HG02981 (cell line): ENCODE measurements at regions not wholly inside any gene's neighbourhood (a gene's known extent, or its start where the extent isn't known, plus 50 kb on each side); places are given as distances from the start of the nearest gene placed in this dataset.
"Not testable (repeated sequence)": the region's sequence is repeated elsewhere in the genome, so short reads cannot be mapped to it uniquely, and the experiment has no call there.

Experiments
- ATAC-seq: cut with Tn5 transposase; IDR thresholded peaks from one replicate; pipeline ENCODE4 v1.9.1; 2021; ENCODE audit warnings: mild to moderate bottlenecking, moderate library complexity; ENCODE audit not compliant: unreplicated experiment

- ATAC-seq = no peak
Measured at GRCh38 chr1:172833954-172834353, 175.1 kb downstream of the FASLG start.

- no peak for ATAC-seq
Measured at GRCh38 chr1:172834609-172835008, 175.7 kb downstream of the FASLG start.

- ATAC-seq = no peak
Measured at GRCh38 chr1:172835834-172836233, 176.9 kb downstream of the FASLG start.

- no peak for ATAC-seq
Measured at GRCh38 chr1:172837816-172838679, 179.1 kb downstream of the FASLG start.

- no peak for ATAC-seq
Measured at GRCh38 chr1:172838680-172839313, 179.9 kb downstream of the FASLG start.

GRCh38 chr1:172839639-172840038 lies 180.7 kb downstream of the FASLG start:
- ATAC-seq = not testable (repeated sequence)

- no peak for ATAC-seq
Measured at GRCh38 chr1:172843444-172843843, 184.5 kb downstream of the FASLG start.

- ATAC-seq = no peak
Measured at GRCh38 chr1:172845371-172845770, 186.5 kb downstream of the FASLG start.

- no peak for ATAC-seq
Measured at GRCh38 chr1:172845865-172846264, 187.0 kb downstream of the FASLG start.

GRCh38 chr1:172847814-172848213 lies 188.9 kb downstream of the FASLG start:
- not testable (repeated sequence) for ATAC-seq

- ATAC-seq = no peak
Measured at GRCh38 chr1:172849653-172850052, 190.8 kb downstream of the FASLG start.

GRCh38 chr1:172851077-172851476 lies 192.2 kb downstream of the FASLG start:
- ATAC-seq = no peak

- ATAC-seq = no peak
Measured at GRCh38 chr1:172851856-172852255, 193.0 kb downstream of the FASLG start.

- not testable (repeated sequence) for ATAC-seq
Measured at GRCh38 chr1:172855983-172856382, 194.8 kb downstream of the TNFSF18 start.

- no peak for ATAC-seq
Measured at GRCh38 chr1:172863031-172863430, 187.7 kb downstream of the TNFSF18 start.

GRCh38 chr1:172867216-172867818 lies 183.4 kb downstream of the TNFSF18 start:
- ATAC-seq = no peak

- no peak for ATAC-seq
Measured at GRCh38 chr1:172870901-172871606, 179.7 kb downstream of the TNFSF18 start.

- no peak for ATAC-seq
Measured at GRCh38 chr1:172874950-172875349, 175.8 kb downstream of the TNFSF18 start.

- ATAC-seq = no peak
Measured at GRCh38 chr1:172875892-172876291, 174.8 kb downstream of the TNFSF18 start.

GRCh38 chr1:172882385-172882784 lies 168.4 kb downstream of the TNFSF18 start:
- no peak for ATAC-seq

GRCh38 chr1:172882791-172883386 lies 167.9 kb downstream of the TNFSF18 start:
- no peak for ATAC-seq
